ENCODE measurements at regions not wholly inside any gene's neighbourhood (a gene's known extent, or its start where the extent isn't known, plus 50 kb on each side); places are given as distances from the start of the nearest gene placed in this dataset.

- TF ChIP-seq POLR2A (IDR thresholded peaks at IDR 0.05): no peak
- TF ChIP-seq CTCF (IDR thresholded peaks at IDR 0.05): no peak
- no peaks in the 10 kb centered on the region for H3K4me1 ChIP-seq (replicated peaks in 1 of 2)
- no peak overlapping the region for H3K27ac ChIP-seq
- intact Hi-C loops (cut with DNase I): no loop called here
- no peak for DNase-seq
- H3K4me3 ChIP-seq: no peak overlapping the region
- H3K9me3 ChIP-seq (replicated peaks in 1 of 3): no peaks in the 10 kb centered on the region
- no peaks in the 10 kb centered on the region for H3K27me3 ChIP-seq
- 67 to 77% (median 75%) methylated on average over 3 of the region's 3 CpGs for WGBS, 4 donors
- no peaks in the 10 kb centered on the region for H3K36me3 ChIP-seq (replicated peaks in 1 of 2)
These were observed 759.5 kb downstream of the RNF144A start for GRCh38 chr2:7676714-7677113.

- no peaks in the 10 kb centered on the region for H3K9me3 ChIP-seq (replicated peaks in 1 of 3)
- H3K27ac ChIP-seq: no peak overlapping the region
- H3K36me3 ChIP-seq (replicated peaks in 1 of 2): no peaks in the 10 kb centered on the region
- no peaks in the 10 kb centered on the region for H3K4me1 ChIP-seq (replicated peaks in 1 of 2)
- no peak for DNase-seq
- WGBS, 4 donors: 85 to 94% (median 91%) methylated on average over 3 of the region's 3 CpGs
- TF ChIP-seq CTCF (IDR thresholded peaks at IDR 0.05) (no peak), POLR2A (IDR thresholded peaks at IDR 0.05) (no peak)
- H3K4me3 ChIP-seq: no peak overlapping the region
- H3K27me3 ChIP-seq: no peaks in the 10 kb centered on the region
- intact Hi-C loops (cut with DNase I): no loop called here
These were observed 764.8 kb downstream of the RNF144A start for GRCh38 chr2:7681881-7682461.

GRCh38 chr2:7683196-7683595, 766.0 kb downstream of the RNF144A start:
- no peak overlapping the region for H3K27ac ChIP-seq
- no peak for DNase-seq
- H3K4me3 ChIP-seq: no peak overlapping the region
- TF ChIP-seq CTCF (IDR thresholded peaks at IDR 0.05) (no peak), POLR2A (IDR thresholded peaks at IDR 0.05) (no peak)
- H3K36me3 ChIP-seq (replicated peaks in 1 of 2): no peaks in the 10 kb centered on the region
- no peaks in the 10 kb centered on the region for H3K27me3 ChIP-seq
- WGBS, 4 donors: 64 to 95% (median 90%) methylated on average over 8 of the region's 8 CpGs
- intact Hi-C loops (cut with DNase I): no loop called here
- H3K9me3 ChIP-seq (replicated peaks in 1 of 3): no peaks in the 10 kb centered on the region
- H3K4me1 ChIP-seq (replicated peaks in 1 of 2): no peaks in the 10 kb centered on the region

GRCh38 chr2:7683708-7684107, 766.5 kb downstream of the RNF144A start:
- TF ChIP-seq POLR2A (IDR thresholded peaks at IDR 0.05): no peak
- TF ChIP-seq CTCF (IDR thresholded peaks at IDR 0.05): no peak
- no peaks in the 10 kb centered on the region for H3K27me3 ChIP-seq
- H3K27ac ChIP-seq: no peak overlapping the region
- H3K4me3 ChIP-seq: no peak overlapping the region
- no peaks in the 10 kb centered on the region for H3K36me3 ChIP-seq (replicated peaks in 1 of 2)
- intact Hi-C loops (cut with DNase I): no loop called here
- WGBS, 4 donors: 90 to 96% (median 93%) methylated on average over 6 of the region's 6 CpGs
- H3K9me3 ChIP-seq (replicated peaks in 1 of 3): no peaks in the 10 kb centered on the region
- DNase-seq: no peak
- H3K4me1 ChIP-seq (replicated peaks in 1 of 2): no peaks in the 10 kb centered on the region

All from adrenal gland (tissue), 9 donors.